IMR-90 (cell line): ENCODE measurements at regions not wholly inside any gene's neighbourhood (a gene's known extent, or its start where the extent isn't known, plus 50 kb on each side); places are given as distances from the start of the nearest gene placed in this dataset.

Experiments
- BHLHE40 ChIP-seq: fragments of 150-350 bp; IDR thresholded peaks from 2 replicates; pipeline ENCODE4 v1.6.1; 2016; ENCODE audit warnings: mild to moderate bottlenecking, low read depth, low read length
- CEBPB ChIP-seq: IDR thresholded peaks from 2 replicates; pipeline ENCODE4 v1.6.1; 2012; ENCODE audit warnings: low read depth, low read length, improper control_type of control experiment
- MAFK ChIP-seq: IDR thresholded peaks from 2 replicates; pipeline ENCODE4 v1.6.1; 2012; ENCODE audit warnings: low read depth, low read length, improper control_type of control experiment
- MAZ ChIP-seq: IDR thresholded peaks from 2 replicates; pipeline ENCODE4 v1.6.1; 2012; ENCODE audit warnings: low read depth, mild to moderate bottlenecking, low read length, improper control_type of control experiment, moderate library complexity, borderline replicate concordance
- MXI1 ChIP-seq: IDR thresholded peaks from 2 replicates; pipeline ENCODE4 v1.6.1; 2012; ENCODE audit warnings: low read depth, mild to moderate bottlenecking, low read length, moderate library complexity, borderline replicate concordance
- NFE2L2 ChIP-seq: fragments of 150-350 bp; IDR thresholded peaks from 2 replicates; pipeline ENCODE4 v1.6.1; 2016; ENCODE audit warnings: low read depth, mild to moderate bottlenecking, low read length
- POLR2A ChIP-seq: IDR thresholded peaks from 2 replicates; pipeline ENCODE4 v1.6.1; 2012; ENCODE audit warnings: mild to moderate bottlenecking, low read depth, low read length
- RAD21 ChIP-seq: IDR thresholded peaks from 2 replicates; pipeline ENCODE4 v1.6.1; 2012; ENCODE audit warnings: low read length, improper control_type of control experiment
- RCOR1 ChIP-seq: IDR thresholded peaks from 2 replicates; pipeline ENCODE4 v1.6.1; 2012; ENCODE audit warnings: mild to moderate bottlenecking, low read length, improper control_type of control experiment; ENCODE audit not compliant: insufficient replicate concordance
- TF ChIP-seq, protein P1 (sequence below): conservative IDR thresholded peaks from 2 replicates; pipeline ENCODE4 v1.5.1; 2012; ENCODE audit warnings: mild to moderate bottlenecking, low read depth, low read length, improper control_type of control experiment
- TF ChIP-seq, protein P2 (sequence below): fragments of 150-350 bp; IDR thresholded peaks from 2 replicates; pipeline ENCODE4 v1.6.1; 2016; ENCODE audit warnings: low read depth, mild to moderate bottlenecking, low read length, moderate library complexity, borderline replicate concordance
- TF ChIP-seq, protein P3 (sequence below): fragments of 150-350 bp; IDR thresholded peaks from 2 replicates; pipeline ENCODE4 v1.6.1; 2017; ENCODE audit warnings: mild to moderate bottlenecking, antibody characterized with exemption, low read length, low read depth

DNA sequence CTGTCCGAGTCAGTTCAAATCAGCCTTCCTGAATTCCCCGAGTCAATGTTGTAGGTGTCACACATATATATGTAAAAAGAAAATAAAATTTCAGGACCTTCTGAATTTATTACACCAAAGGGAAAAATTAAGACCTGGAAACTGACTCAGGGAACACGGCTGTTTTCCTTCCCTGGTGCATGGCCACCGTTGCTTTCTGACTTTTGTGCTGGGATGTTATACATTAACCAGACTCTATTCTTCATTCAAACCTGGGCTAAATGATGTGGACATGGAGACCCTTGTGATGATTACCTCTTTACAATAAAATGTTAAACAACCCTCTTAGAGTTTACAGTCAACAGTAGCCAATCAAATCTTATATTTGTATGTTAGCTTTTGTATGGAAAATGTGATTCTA is 51.4 kb upstream of the PLEKHG1 start:
- TF ChIP-seq CEBPB (no peak), POLR2A (no peak), MXI1 (no peak), NFE2L2 (no peak), BHLHE40 (no peak), RAD21 (no peak), MAZ (no peak), RCOR1 (no peak), MAFK (no peak)
- TF ChIP-seq, protein P1, sequence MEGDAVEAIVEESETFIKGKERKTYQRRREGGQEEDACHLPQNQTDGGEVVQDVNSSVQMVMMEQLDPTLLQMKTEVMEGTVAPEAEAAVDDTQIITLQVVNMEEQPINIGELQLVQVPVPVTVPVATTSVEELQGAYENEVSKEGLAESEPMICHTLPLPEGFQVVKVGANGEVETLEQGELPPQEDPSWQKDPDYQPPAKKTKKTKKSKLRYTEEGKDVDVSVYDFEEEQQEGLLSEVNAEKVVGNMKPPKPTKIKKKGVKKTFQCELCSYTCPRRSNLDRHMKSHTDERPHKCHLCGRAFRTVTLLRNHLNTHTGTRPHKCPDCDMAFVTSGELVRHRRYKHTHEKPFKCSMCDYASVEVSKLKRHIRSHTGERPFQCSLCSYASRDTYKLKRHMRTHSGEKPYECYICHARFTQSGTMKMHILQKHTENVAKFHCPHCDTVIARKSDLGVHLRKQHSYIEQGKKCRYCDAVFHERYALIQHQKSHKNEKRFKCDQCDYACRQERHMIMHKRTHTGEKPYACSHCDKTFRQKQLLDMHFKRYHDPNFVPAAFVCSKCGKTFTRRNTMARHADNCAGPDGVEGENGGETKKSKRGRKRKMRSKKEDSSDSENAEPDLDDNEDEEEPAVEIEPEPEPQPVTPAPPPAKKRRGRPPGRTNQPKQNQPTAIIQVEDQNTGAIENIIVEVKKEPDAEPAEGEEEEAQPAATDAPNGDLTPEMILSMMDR = no peak
- TF ChIP-seq, protein P2, sequence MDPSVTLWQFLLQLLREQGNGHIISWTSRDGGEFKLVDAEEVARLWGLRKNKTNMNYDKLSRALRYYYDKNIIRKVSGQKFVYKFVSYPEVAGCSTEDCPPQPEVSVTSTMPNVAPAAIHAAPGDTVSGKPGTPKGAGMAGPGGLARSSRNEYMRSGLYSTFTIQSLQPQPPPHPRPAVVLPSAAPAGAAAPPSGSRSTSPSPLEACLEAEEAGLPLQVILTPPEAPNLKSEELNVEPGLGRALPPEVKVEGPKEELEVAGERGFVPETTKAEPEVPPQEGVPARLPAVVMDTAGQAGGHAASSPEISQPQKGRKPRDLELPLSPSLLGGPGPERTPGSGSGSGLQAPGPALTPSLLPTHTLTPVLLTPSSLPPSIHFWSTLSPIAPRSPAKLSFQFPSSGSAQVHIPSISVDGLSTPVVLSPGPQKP = no peak
- TF ChIP-seq, protein P3, sequence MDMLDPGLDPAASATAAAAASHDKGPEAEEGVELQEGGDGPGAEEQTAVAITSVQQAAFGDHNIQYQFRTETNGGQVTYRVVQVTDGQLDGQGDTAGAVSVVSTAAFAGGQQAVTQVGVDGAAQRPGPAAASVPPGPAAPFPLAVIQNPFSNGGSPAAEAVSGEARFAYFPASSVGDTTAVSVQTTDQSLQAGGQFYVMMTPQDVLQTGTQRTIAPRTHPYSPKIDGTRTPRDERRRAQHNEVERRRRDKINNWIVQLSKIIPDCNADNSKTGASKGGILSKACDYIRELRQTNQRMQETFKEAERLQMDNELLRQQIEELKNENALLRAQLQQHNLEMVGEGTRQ = no peak
